Loucy (cell line): ENCODE measurements at regions not wholly inside any gene's neighbourhood (a gene's known extent, or its start where the extent isn't known, plus 50 kb on each side); places are given as distances from the start of the nearest gene placed in this dataset.

Experiments used
- H2AFZ ChIP-seq: fragments of 200-600 bp; sonication (generic); 2 replicates; pipeline ENCODE4 v1.6.0; 2016; ENCODE audit warnings: antibody characterized with exemption, mild to moderate bottlenecking, low read length, moderate library complexity
- H3F3A ChIP-seq: fragments of 200-600 bp; 2 replicates; pipeline ENCODE4 v1.6.0; 2016; ENCODE audit warnings: antibody characterized with exemption, low read depth, mild to moderate bottlenecking
- H3K27me3 ChIP-seq: fragments of 200-600 bp; sonication (generic); 2 replicates; pipeline ENCODE4 v1.6.1; 2014; ENCODE audit warnings: low read length, mild to moderate bottlenecking; ENCODE audit not compliant: insufficient read depth, poor library complexity, severe bottlenecking
- H3K36me3 ChIP-seq: fragments of 200-600 bp; sonication (generic); 2 replicates; pipeline ENCODE4 v1.6.1; 2016; ENCODE audit warnings: low read length; ENCODE audit not compliant: insufficient read depth
- H3K4me1 ChIP-seq: fragments of 200-600 bp; sonication (generic); 2 replicates; pipeline ENCODE4 v1.5.1; 2014; ENCODE audit warnings: low read length, mild to moderate bottlenecking; ENCODE audit not compliant: insufficient read depth, poor library complexity, severe bottlenecking
- H3K4me2 ChIP-seq: fragments of 200-600 bp; sonication (generic); 2 replicates; pipeline ENCODE4 v1.6.0; 2014; ENCODE audit warnings: antibody characterized with exemption, low read length, low read depth, mild to moderate bottlenecking; ENCODE audit not compliant: poor library complexity, severe bottlenecking
- H3K4me3 ChIP-seq: fragments of 200-600 bp; sonication (generic); 2 replicates; pipeline ENCODE4 v1.5.1; 2014; ENCODE audit warnings: low read length, mild to moderate bottlenecking, mixed read lengths; ENCODE audit not compliant: poor library complexity, severe bottlenecking
- H3K79me2 ChIP-seq: fragments of 200-600 bp; sonication (generic); 2 replicates; pipeline ENCODE4 v1.6.1; 2014; ENCODE audit warnings: low read length; ENCODE audit not compliant: insufficient read depth
- H3K9ac ChIP-seq: fragments of 200-600 bp; sonication (generic); 2 replicates; pipeline ENCODE4 v1.6.0; 2014; ENCODE audit warnings: mild to moderate bottlenecking, low read depth, low read length, moderate library complexity; ENCODE audit not compliant: poor library complexity, severe bottlenecking
- H3K9me2 ChIP-seq: fragments of 200-600 bp; sonication (generic); replicated peaks from 2 replicates; pipeline ENCODE4 v1.6.1; 2016; ENCODE audit warnings: low read depth, low read length, mixed read lengths
- H3K9me3 ChIP-seq: fragments of 200-600 bp; sonication (generic); 2 replicates; pipeline ENCODE4 v1.6.1; 2014; ENCODE audit warnings: mild to moderate bottlenecking, antibody characterized with exemption, low read length, low read depth; ENCODE audit not compliant: insufficient read depth
- H4K20me1 ChIP-seq: fragments of 200-600 bp; sonication (generic); 2 replicates; pipeline ENCODE4 v1.6.0; 2014; ENCODE audit warnings: antibody characterized with exemption, low read length, mild to moderate bottlenecking; ENCODE audit not compliant: insufficient read depth, poor library complexity, severe bottlenecking
- CTCF ChIP-seq: fragments of 200-600 bp; sonication (generic); conservative IDR thresholded peaks from 2 replicates; pipeline ENCODE4 v1.5.1; 2014; ENCODE audit warnings: mild to moderate bottlenecking, antibody characterized with exemption, low read length
- EZH2phosphoT487 ChIP-seq: fragments of 200-600 bp; IDR thresholded peaks from 2 replicates; pipeline ENCODE4 v1.6.1; 2018; ENCODE audit warnings: antibody characterized with exemption, mild to moderate bottlenecking, moderate library complexity, borderline replicate concordance

- H3K9ac ChIP-seq = no peak overlapping the region
- H3K4me3 ChIP-seq = no peak overlapping the region
- H4K20me1 ChIP-seq = no peaks in the 10 kb centered on the region
- H3K27me3 ChIP-seq = no peaks in the 10 kb centered on the region
- no peaks in the 10 kb centered on the region for H3K79me2 ChIP-seq
- H3F3A ChIP-seq = no peaks in the 10 kb centered on the region
- H3K4me2 ChIP-seq = no peak overlapping the region
- H3K36me3 ChIP-seq = no peaks in the 10 kb centered on the region
- no peak for TF ChIP-seq CTCF
- no peak for TF ChIP-seq EZH2phosphoT487
- H3K4me1 ChIP-seq = no peaks in the 10 kb centered on the region
- no peak overlapping the region for H2AFZ ChIP-seq
- H3K9me3 ChIP-seq = no peaks in the 10 kb centered on the region
- no peaks in the 10 kb centered on the region for H3K9me2 ChIP-seq
Measured at GRCh38 chr5:167790462-167791260, 500.8 kb upstream of the WWC1 start.

GRCh38 chr5:167792514-167792913 is 498.9 kb upstream of the WWC1 start:
- Histone ChIP-seq H3K36me3 (no peaks in the 10 kb centered on the region), H4K20me1 (no peaks in the 10 kb centered on the region), H3K27me3 (no peaks in the 10 kb centered on the region), H3K9me3 (no peaks in the 10 kb centered on the region), H3K79me2 (no peaks in the 10 kb centered on the region), H2AFZ (no peak overlapping the region), H3K4me2 (no peak overlapping the region), H3F3A (no peaks in the 10 kb centered on the region), H3K4me3 (no peak overlapping the region), H3K9ac (no peak overlapping the region), H3K9me2 (no peaks in the 10 kb centered on the region), H3K4me1 (no peaks in the 10 kb centered on the region)
- TF ChIP-seq EZH2phosphoT487 (no peak), CTCF (no peak)

GRCh38 chr5:167793700-167794099 is 497.7 kb upstream of the WWC1 start:
- no peak overlapping the region for H3K4me3 ChIP-seq
- H3K4me2 ChIP-seq = no peak overlapping the region
- H3K9me3 ChIP-seq = no peaks in the 10 kb centered on the region
- no peaks in the 10 kb centered on the region for H3K9me2 ChIP-seq
- H3K9ac ChIP-seq = no peak overlapping the region
- TF ChIP-seq CTCF (no peak), EZH2phosphoT487 (no peak)
- H3K27me3 ChIP-seq = no peaks in the 10 kb centered on the region
- H3K4me1 ChIP-seq = no peaks in the 10 kb centered on the region
- H4K20me1 ChIP-seq = no peaks in the 10 kb centered on the region
- H2AFZ ChIP-seq = no peak overlapping the region
- no peaks in the 10 kb centered on the region for H3K79me2 ChIP-seq
- no peaks in the 10 kb centered on the region for H3F3A ChIP-seq
- H3K36me3 ChIP-seq = no peaks in the 10 kb centered on the region
